ENCODE measurements at regions not wholly inside any gene's neighbourhood (a gene's known extent, or its start where the extent isn't known, plus 50 kb on each side); places are given as distances from the start of the nearest gene placed in this dataset.

- TF ChIP-seq CTCF (IDR thresholded peaks at IDR 0.05; ENCODE audit: low read depth, low read length), result no peak
- H3K4me3 ChIP-seq (replicated peaks in 1 of 2; ENCODE audit: low read depth in 2 of 2, low read length in 2 of 2), result no peak overlapping the region
- no peak for DNase-seq (ENCODE audit: low read depth in 2 of 2)
Observed at GRCh38 chr2:12515871-12516270, 200.9 kb upstream of the TRIB2 start.

- H3K4me3 ChIP-seq (replicated peaks in 1 of 2; ENCODE audit: low read depth in 2 of 2, low read length in 2 of 2), result no peak overlapping the region
- DNase-seq (ENCODE audit: low read depth in 2 of 2), result no peak
- no peak for TF ChIP-seq CTCF (IDR thresholded peaks at IDR 0.05; ENCODE audit: low read depth, low read length)
Observed at GRCh38 chr2:12533337-12534005, 183.3 kb upstream of the TRIB2 start.

- peak overlapping the region in 1 of 2 donors; percentile 9 for H3K4me3 ChIP-seq (replicated peaks in 1 of 2; ENCODE audit: low read depth in 2 of 2, low read length in 2 of 2)
- TF ChIP-seq CTCF (IDR thresholded peaks at IDR 0.05; ENCODE audit: low read depth, low read length), result no peak
- DNase-seq (ENCODE audit: low read depth in 2 of 2), result peak; percentile 88 to 94
Observed at GRCh38 chr2:12534646-12535263, 182.0 kb upstream of the TRIB2 start.

GRCh38 chr2:12536976-12537375, 179.8 kb upstream of the TRIB2 start:
- DNase-seq (ENCODE audit: low read depth in 2 of 2), result no peak
- no peak overlapping the region for H3K4me3 ChIP-seq (replicated peaks in 1 of 2; ENCODE audit: low read depth in 2 of 2, low read length in 2 of 2)
- TF ChIP-seq CTCF (IDR thresholded peaks at IDR 0.05; ENCODE audit: low read depth, low read length), result no peak

GRCh38 chr2:12538138-12538694, 178.5 kb upstream of the TRIB2 start:
- no peak for TF ChIP-seq CTCF (IDR thresholded peaks at IDR 0.05; ENCODE audit: low read depth, low read length)
- no peak for DNase-seq (ENCODE audit: low read depth in 2 of 2)
- H3K4me3 ChIP-seq (replicated peaks in 1 of 2; ENCODE audit: low read depth in 2 of 2, low read length in 2 of 2), result no peak overlapping the region

GRCh38 chr2:12539336-12539735, 177.4 kb upstream of the TRIB2 start:
- H3K4me3 ChIP-seq (replicated peaks in 1 of 2; ENCODE audit: low read depth in 2 of 2, low read length in 2 of 2), result no peak overlapping the region
- no peak for TF ChIP-seq CTCF (IDR thresholded peaks at IDR 0.05; ENCODE audit: low read depth, low read length)
- no peak for DNase-seq (ENCODE audit: low read depth in 2 of 2)

Measured in cardiac fibroblast (primary cell).